MM.1S (cell line): ENCODE measurements at regions not wholly inside any gene's neighbourhood (a gene's known extent, or its start where the extent isn't known, plus 50 kb on each side); places are given as distances from the start of the nearest gene placed in this dataset.

ENCODE experiments used
- DNase-seq: peaks from one replicate; pipeline ENCODE4 v3.0.0-alpha.2; 2015
- H2AFZ ChIP-seq: fragments of 300-600 bp; sonication (generic); 2 replicates; pipeline ENCODE4 v1.6.0; 2016; ENCODE audit warnings: antibody characterized with exemption, low read length
- H3F3A ChIP-seq: fragments of 300-600 bp; sonication (generic); 2 replicates; pipeline ENCODE4 v1.6.1; 2016; ENCODE audit warnings: mild to moderate bottlenecking, antibody characterized with exemption, low read length, moderate library complexity, mixed read lengths; ENCODE audit not compliant: insufficient read depth
- H3K27ac ChIP-seq: fragments of 300-600 bp; sonication (generic); 2 replicates; pipeline ENCODE4 v1.5.1; 2016; ENCODE audit warnings: mild to moderate bottlenecking, low read length
- H3K27me3 ChIP-seq: fragments of 300-600 bp; sonication (generic); replicated peaks from 2 replicates; pipeline ENCODE4 v1.6.0; 2016; ENCODE audit warnings: low read length; ENCODE audit not compliant: insufficient read depth
- H3K36me3 ChIP-seq: fragments of 300-600 bp; sonication (generic); replicated peaks from 2 replicates; pipeline ENCODE4 v1.6.1; 2016; ENCODE audit warnings: mild to moderate bottlenecking, low read length, mixed read lengths; ENCODE audit not compliant: insufficient read depth
- H3K4me1 ChIP-seq: fragments of 300-600 bp; sonication (generic); 2 replicates; pipeline ENCODE4 v1.6.1; 2016; ENCODE audit warnings: low read length, mixed read lengths
- H3K4me2 ChIP-seq: fragments of 300-600 bp; sonication (generic); 2 replicates; pipeline ENCODE4 v1.6.0; 2016; ENCODE audit warnings: low read depth, low read length
- H3K4me3 ChIP-seq: fragments of 300-600 bp; sonication (generic); 2 replicates; pipeline ENCODE4 v1.5.1; 2016; ENCODE audit warnings: low read length, mixed read lengths
- H3K79me2 ChIP-seq: fragments of 300-600 bp; sonication (generic); 2 replicates; pipeline ENCODE4 v1.6.1; 2016; ENCODE audit warnings: mixed run types, low read length, mixed read lengths
- H3K9ac ChIP-seq: fragments of 300-600 bp; sonication (generic); 2 replicates; pipeline ENCODE4 v1.6.1; 2016; ENCODE audit warnings: low read length, mixed read lengths
- H3K9me2 ChIP-seq: fragments of 300-600 bp; sonication (generic); replicated peaks from 2 replicates; pipeline ENCODE4 v1.6.1; 2016; ENCODE audit warnings: mild to moderate bottlenecking, low read length, mixed read lengths; ENCODE audit not compliant: insufficient read depth
- H3K9me3 ChIP-seq: fragments of 300-600 bp; sonication (generic); replicated peaks from 2 replicates; pipeline ENCODE4 v1.6.1; 2016; ENCODE audit warnings: mild to moderate bottlenecking, low read length, mixed read lengths; ENCODE audit not compliant: insufficient read depth
- H4K20me1 ChIP-seq: fragments of 300-600 bp; sonication (generic); 2 replicates; pipeline ENCODE4 v1.6.1; 2016; ENCODE audit warnings: mild to moderate bottlenecking, low read length, moderate library complexity, mixed read lengths; ENCODE audit not compliant: insufficient read depth
- CTCF ChIP-seq: fragments of 300-600 bp; sonication (generic); IDR thresholded peaks from 2 replicates; pipeline ENCODE4 v1.5.1; 2016; ENCODE audit warnings: antibody characterized with exemption, low read length, mixed read lengths
- EZH2 ChIP-seq: fragments of 300-600 bp; sonication (generic); optimal IDR thresholded peaks from 2 replicates; pipeline ENCODE3; 2017; ENCODE audit warnings: low read depth, mild to moderate bottlenecking, antibody characterized with exemption, low read length, mixed read lengths
- EZH2phosphoT487 ChIP-seq: fragments of 300-600 bp; sonication (generic); IDR thresholded peaks from 2 replicates; pipeline ENCODE4 v1.6.1; 2018; ENCODE audit warnings: antibody characterized with exemption, low read length

GRCh38 chr5:67986761-67987160, 228.8 kb upstream of the PIK3R1 start:
- H3K4me1 ChIP-seq, result no peaks in the 10 kb centered on the region
- H3K27me3 ChIP-seq, result no peaks in the 10 kb centered on the region
- H3K27ac ChIP-seq, result no peak overlapping the region
- H3F3A ChIP-seq, result no peaks in the 10 kb centered on the region
- no peak overlapping the region for H2AFZ ChIP-seq
- no peak for DNase-seq
- H3K4me2 ChIP-seq, result no peak overlapping the region
- H3K9me3 ChIP-seq, result no peaks in the 10 kb centered on the region
- no peak overlapping the region for H3K9ac ChIP-seq
- no peaks in the 10 kb centered on the region for H3K36me3 ChIP-seq
- no peaks in the 10 kb centered on the region for H3K9me2 ChIP-seq
- TF ChIP-seq EZH2phosphoT487, result no peak
- TF ChIP-seq CTCF, result no peak
- TF ChIP-seq EZH2, result no peak
- no peaks in the 10 kb centered on the region for H4K20me1 ChIP-seq
- H3K4me3 ChIP-seq, result no peak overlapping the region
- no peaks in the 10 kb centered on the region for H3K79me2 ChIP-seq

GRCh38 chr5:67985686-67986387, 229.7 kb upstream of the PIK3R1 start:
- no peaks in the 10 kb centered on the region for H3F3A ChIP-seq
- no peak overlapping the region for H3K4me3 ChIP-seq
- no peak overlapping the region for H3K9ac ChIP-seq
- H3K27me3 ChIP-seq, result no peaks in the 10 kb centered on the region
- H3K36me3 ChIP-seq, result no peaks in the 10 kb centered on the region
- H3K4me2 ChIP-seq, result no peak overlapping the region
- TF ChIP-seq EZH2 (no peak), CTCF (no peak), EZH2phosphoT487 (no peak)
- no peaks in the 10 kb centered on the region for H3K79me2 ChIP-seq
- H3K4me1 ChIP-seq, result no peaks in the 10 kb centered on the region
- H3K9me3 ChIP-seq, result no peaks in the 10 kb centered on the region
- no peak overlapping the region for H2AFZ ChIP-seq
- H4K20me1 ChIP-seq, result no peaks in the 10 kb centered on the region
- no peak for DNase-seq
- H3K27ac ChIP-seq, result no peak overlapping the region
- no peaks in the 10 kb centered on the region for H3K9me2 ChIP-seq

- DNase-seq, result no peak
- Histone ChIP-seq H3K36me3 (no peaks in the 10 kb centered on the region), H3K9ac (no peak overlapping the region), H3K79me2 (no peaks in the 10 kb centered on the region), H3K9me3 (no peaks in the 10 kb centered on the region), H3F3A (no peaks in the 10 kb centered on the region), H3K27ac (no peak overlapping the region), H3K27me3 (no peaks in the 10 kb centered on the region), H2AFZ (no peak overlapping the region), H3K9me2 (no peaks in the 10 kb centered on the region), H3K4me2 (no peak overlapping the region), H4K20me1 (no peaks in the 10 kb centered on the region), H3K4me1 (no peaks in the 10 kb centered on the region), H3K4me3 (no peak overlapping the region)
- TF ChIP-seq CTCF (no peak), EZH2phosphoT487 (no peak), EZH2 (no peak)
These were observed 231.0 kb upstream of the PIK3R1 start for GRCh38 chr5:67984546-67984945.
